ENCODE measurements at regions not wholly inside any gene's neighbourhood (a gene's known extent, or its start where the extent isn't known, plus 50 kb on each side); places are given as distances from the start of the nearest gene placed in this dataset.

DNA sequence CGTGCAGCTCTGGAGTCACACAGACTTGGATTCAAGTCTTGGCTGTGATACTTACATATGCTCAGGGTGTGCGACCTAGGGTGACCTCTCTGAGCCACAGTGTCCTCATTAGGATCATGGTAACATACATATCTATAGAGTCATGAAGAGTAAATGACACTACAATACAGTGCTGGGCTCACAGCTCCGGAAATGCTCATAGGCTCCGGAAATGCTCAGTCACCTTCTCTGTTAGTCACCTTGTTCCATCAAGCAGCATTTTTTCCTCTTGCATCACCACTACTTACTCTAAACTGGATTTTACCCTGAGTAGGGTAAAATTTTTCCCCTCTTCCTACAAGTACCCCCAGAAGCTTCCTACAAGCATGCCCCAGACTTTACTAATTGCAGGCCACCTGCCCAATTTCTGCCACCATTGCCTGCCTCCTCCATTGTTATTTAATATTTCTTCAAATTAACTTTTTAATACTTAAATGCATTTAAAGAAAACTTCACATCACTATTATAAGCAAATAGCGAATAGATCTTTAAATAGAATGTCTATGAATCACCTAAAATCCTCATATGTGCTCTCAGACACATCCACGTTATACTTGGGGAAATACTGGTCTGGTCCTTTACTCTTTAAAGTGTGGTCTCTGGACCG, 147.6 kb upstream of the SPRY4 start:
- no peaks in the 10 kb centered on the region for H3K36me3 ChIP-seq (ENCODE audit: insufficient read depth)
- no peaks in the 10 kb centered on the region for H3F3A ChIP-seq (replicated peaks; ENCODE audit: low read depth)
- H3K4me2 ChIP-seq: no peak overlapping the region
- no peak overlapping the region for H3K27ac ChIP-seq (ENCODE audit: low read depth)
- Mint-ChIP-seq H3K4me1 (peaks cover 37% of the 10 kb centered on the region), H3K27ac (peak overlapping the region; percentile 11; the same call in 1 of the 2 replicates), H3K4me3 (no peak overlapping the region), H3K9me3 (peaks cover 11% of the 10 kb centered on the region), H3K36me3 (ENCODE audit: low read depth) (peaks cover 12% of the 10 kb centered on the region), H3K27me3 (ENCODE audit: insufficient read depth, low read depth, poor library complexity) (peaks cover 7% of the 10 kb centered on the region)
- ATAC-seq (no peak), DNase-seq (ENCODE audit: low spot score) (no peak)
- H4K20me1 ChIP-seq (replicated peaks; ENCODE audit: insufficient read depth): no peaks in the 10 kb centered on the region
- no peaks in the 10 kb centered on the region for H3K9me2 ChIP-seq (ENCODE audit: insufficient read depth)
- TF ChIP-seq POLR2AphosphoS5 (IDR thresholded peaks at IDR 0.05; ENCODE audit: low read depth) (no peak), EZH2 (IDR thresholded peaks at IDR 0.05; ENCODE audit: low read depth, unreplicated experiment) (no peak), NANOG (IDR thresholded peaks at IDR 0.05; ENCODE audit: borderline replicate concordance) (no peak)
- H3K79me2 ChIP-seq (replicated peaks; ENCODE audit: insufficient read depth): no peaks in the 10 kb centered on the region
- no peak overlapping the region for H2AFZ ChIP-seq
- H3K4me1 ChIP-seq (ENCODE audit: insufficient read depth): peaks cover 34% of the 10 kb centered on the region
- H3K27me3 ChIP-seq (ENCODE audit: insufficient read depth): no peaks in the 10 kb centered on the region
- no peak overlapping the region for H3K4me3 ChIP-seq

DNA sequence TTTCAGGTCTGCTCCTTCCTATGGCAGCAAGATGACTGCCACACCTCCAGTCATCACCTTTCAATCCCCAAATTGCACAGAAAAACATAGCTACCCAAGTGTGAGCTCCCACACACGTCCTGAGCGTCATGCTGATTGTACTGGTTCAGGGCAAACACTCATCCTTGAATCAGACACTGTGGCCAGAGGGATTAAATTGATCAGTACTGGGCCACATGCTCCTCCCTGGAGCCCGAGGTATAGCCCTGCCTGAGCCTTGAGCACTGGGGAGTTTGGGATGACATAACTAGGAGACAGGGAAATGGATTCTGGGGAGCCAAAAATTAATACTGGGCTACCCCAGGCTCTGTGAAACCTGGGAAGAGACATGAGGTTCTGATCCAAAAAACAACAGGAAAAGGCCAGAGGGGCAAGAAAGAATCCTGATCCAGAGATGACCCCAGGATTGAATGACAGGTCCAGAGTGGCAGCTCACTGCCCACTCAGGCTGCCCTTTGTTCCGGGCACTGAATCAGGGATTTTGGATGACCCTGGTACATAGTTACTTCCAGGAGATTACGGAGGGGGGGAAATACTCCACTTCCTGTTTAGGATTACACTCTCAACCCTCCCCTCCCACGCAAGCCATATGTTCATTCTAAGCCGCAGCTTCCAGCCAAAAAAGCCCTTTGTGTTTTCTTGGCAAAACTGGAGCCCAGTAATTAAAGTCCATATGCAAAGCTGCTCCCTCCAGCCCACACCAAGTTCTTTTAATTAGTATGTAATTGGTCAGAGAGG, 141.6 kb upstream of the SPRY4 start:
- peaks cover 17% of the 10 kb centered on the region for H3K9me3 Mint-ChIP-seq
- no peak for DNase-seq (ENCODE audit: low spot score)
- H3K27ac ChIP-seq (ENCODE audit: low read depth): no peak overlapping the region
- no peak overlapping the region for H3K4me2 ChIP-seq
- no peaks in the 10 kb centered on the region for H3K27me3 ChIP-seq (ENCODE audit: insufficient read depth)
- no peaks in the 10 kb centered on the region for H3K79me2 ChIP-seq (replicated peaks; ENCODE audit: insufficient read depth)
- H3K36me3 ChIP-seq (ENCODE audit: insufficient read depth): no peaks in the 10 kb centered on the region
- H3K4me3 Mint-ChIP-seq: no peak overlapping the region
- H3K9me2 ChIP-seq (ENCODE audit: insufficient read depth): no peaks in the 10 kb centered on the region
- H3F3A ChIP-seq (replicated peaks; ENCODE audit: low read depth): no peaks in the 10 kb centered on the region
- H3K4me1 Mint-ChIP-seq: peaks cover 10% of the 10 kb centered on the region
- H3K36me3 Mint-ChIP-seq (ENCODE audit: low read depth): peaks cover 22% of the 10 kb centered on the region
- H3K4me3 ChIP-seq: no peak overlapping the region
- peaks cover 7% of the 10 kb centered on the region for H3K27me3 Mint-ChIP-seq (ENCODE audit: insufficient read depth, low read depth, poor library complexity)
- no peak for ATAC-seq
- H4K20me1 ChIP-seq (replicated peaks; ENCODE audit: insufficient read depth): no peaks in the 10 kb centered on the region
- H3K27ac Mint-ChIP-seq: no peak overlapping the region
- H3K4me1 ChIP-seq (ENCODE audit: insufficient read depth): 0 out of 2 replicates have a peak, but pooled peaks cover 3% of the 10 kb centered on the region
- peak overlapping the region; percentile 66; the same call in 1 of the 2 replicates for H2AFZ ChIP-seq
- no peak for TF ChIP-seq POLR2AphosphoS5 (IDR thresholded peaks at IDR 0.05; ENCODE audit: low read depth)
- no peak for TF ChIP-seq JUNB (IDR thresholded peaks at IDR 0.05; ENCODE audit: unreplicated experiment)
- no peak for TF ChIP-seq ZNF462 (CRISPR knock-in tag; IDR thresholded peaks at IDR 0.05)
- no peak for TF ChIP-seq EZH2 (IDR thresholded peaks at IDR 0.05; ENCODE audit: low read depth, unreplicated experiment)
- no peak for TF ChIP-seq ZNF114 (CRISPR knock-in tag; IDR thresholded peaks at IDR 0.05)
- TF ChIP-seq, protein P1, sequence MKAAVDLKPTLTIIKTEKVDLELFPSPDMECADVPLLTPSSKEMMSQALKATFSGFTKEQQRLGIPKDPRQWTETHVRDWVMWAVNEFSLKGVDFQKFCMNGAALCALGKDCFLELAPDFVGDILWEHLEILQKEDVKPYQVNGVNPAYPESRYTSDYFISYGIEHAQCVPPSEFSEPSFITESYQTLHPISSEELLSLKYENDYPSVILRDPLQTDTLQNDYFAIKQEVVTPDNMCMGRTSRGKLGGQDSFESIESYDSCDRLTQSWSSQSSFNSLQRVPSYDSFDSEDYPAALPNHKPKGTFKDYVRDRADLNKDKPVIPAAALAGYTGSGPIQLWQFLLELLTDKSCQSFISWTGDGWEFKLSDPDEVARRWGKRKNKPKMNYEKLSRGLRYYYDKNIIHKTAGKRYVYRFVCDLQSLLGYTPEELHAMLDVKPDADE (IDR thresholded peaks at IDR 0.05): no peak
- TF ChIP-seq ZNF331 (CRISPR knock-in tag; IDR thresholded peaks at IDR 0.05; ENCODE audit: low read depth): no peak
- TF ChIP-seq REST (IDR thresholded peaks at IDR 0.05; ENCODE audit: unreplicated experiment): no peak
